ENCODE measurements at regions not wholly inside any gene's neighbourhood (a gene's known extent, or its start where the extent isn't known, plus 50 kb on each side); places are given as distances from the start of the nearest gene placed in this dataset.

DNA sequence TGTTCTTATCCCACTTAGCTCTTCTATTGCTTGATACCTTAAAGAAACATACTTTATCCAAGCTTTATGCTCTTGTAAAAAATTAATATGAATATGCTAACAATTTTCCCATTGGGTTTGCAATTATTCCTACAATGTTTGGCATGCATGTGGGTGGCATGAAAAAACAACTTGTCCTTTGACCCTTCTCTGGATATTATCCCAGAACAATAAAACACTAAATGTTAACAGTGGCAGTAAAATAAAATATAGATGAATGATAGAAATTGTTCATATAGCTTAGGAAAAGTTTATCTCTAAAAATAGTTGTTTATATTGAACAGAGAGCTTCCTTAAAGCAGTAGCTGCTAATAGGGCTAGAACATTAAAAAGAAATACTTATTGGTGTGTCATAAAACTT, 860.5 kb upstream of the LRRC4C start:
- POLR2A ChIA-PET, result no interaction called here
- Histone ChIP-seq H3K36me3 (ENCODE audit: control insufficient read depth, insufficient read depth, low read length) (no peaks in the 10 kb centered on the region), H3K27me3 (ENCODE audit: control insufficient read depth, insufficient read depth, low read length) (no peaks in the 10 kb centered on the region), H3K9me3 (ENCODE audit: control insufficient read depth, insufficient read depth, low read depth, low read length) (no peaks in the 10 kb centered on the region), H3K4me1 (ENCODE audit: control insufficient read depth, insufficient read depth, low read length) (no peaks in the 10 kb centered on the region), H3K4me3 (ENCODE audit: low read depth in 2 of 2, low read length in 2 of 2) (no peak overlapping the region), H3K27ac (ENCODE audit: low read length) (no peak overlapping the region)
- in situ Hi-C loops (cut with HindIII; ENCODE audit: low pct_unique_long_range_greater_than_20kb, low sequenced_read_pairs), result no loop called here
- intact Hi-C loops (cut with micrococcal nuclease; ENCODE audit: unreplicated experiment), result no loop called here
- DNase-seq (ENCODE audit: low read depth, low spot score) (no peak), ATAC-seq (no peak)
- CTCF ChIA-PET, result interaction anchor here (0.7 kb wide), 1 partner anchor 9 kb away, joined by 13 read pairs; no protein-coding TSS in a partner anchor
- TF ChIP-seq TCF7L2 (IDR thresholded peaks at IDR 0.05; ENCODE audit: low read depth, low read length) (no peak), SIN3A (IDR thresholded peaks at IDR 0.05; ENCODE audit: borderline replicate concordance, insufficient read depth, low read depth, low read length) (no peak), POLR2AphosphoS5 (IDR thresholded peaks at IDR 0.05; ENCODE audit: low read depth, low read length) (no peak)
- TF ChIP-seq, protein P1, sequence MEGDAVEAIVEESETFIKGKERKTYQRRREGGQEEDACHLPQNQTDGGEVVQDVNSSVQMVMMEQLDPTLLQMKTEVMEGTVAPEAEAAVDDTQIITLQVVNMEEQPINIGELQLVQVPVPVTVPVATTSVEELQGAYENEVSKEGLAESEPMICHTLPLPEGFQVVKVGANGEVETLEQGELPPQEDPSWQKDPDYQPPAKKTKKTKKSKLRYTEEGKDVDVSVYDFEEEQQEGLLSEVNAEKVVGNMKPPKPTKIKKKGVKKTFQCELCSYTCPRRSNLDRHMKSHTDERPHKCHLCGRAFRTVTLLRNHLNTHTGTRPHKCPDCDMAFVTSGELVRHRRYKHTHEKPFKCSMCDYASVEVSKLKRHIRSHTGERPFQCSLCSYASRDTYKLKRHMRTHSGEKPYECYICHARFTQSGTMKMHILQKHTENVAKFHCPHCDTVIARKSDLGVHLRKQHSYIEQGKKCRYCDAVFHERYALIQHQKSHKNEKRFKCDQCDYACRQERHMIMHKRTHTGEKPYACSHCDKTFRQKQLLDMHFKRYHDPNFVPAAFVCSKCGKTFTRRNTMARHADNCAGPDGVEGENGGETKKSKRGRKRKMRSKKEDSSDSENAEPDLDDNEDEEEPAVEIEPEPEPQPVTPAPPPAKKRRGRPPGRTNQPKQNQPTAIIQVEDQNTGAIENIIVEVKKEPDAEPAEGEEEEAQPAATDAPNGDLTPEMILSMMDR (IDR thresholded peaks at IDR 0.05), result no peak
- TF ChIP-seq, protein P2, sequence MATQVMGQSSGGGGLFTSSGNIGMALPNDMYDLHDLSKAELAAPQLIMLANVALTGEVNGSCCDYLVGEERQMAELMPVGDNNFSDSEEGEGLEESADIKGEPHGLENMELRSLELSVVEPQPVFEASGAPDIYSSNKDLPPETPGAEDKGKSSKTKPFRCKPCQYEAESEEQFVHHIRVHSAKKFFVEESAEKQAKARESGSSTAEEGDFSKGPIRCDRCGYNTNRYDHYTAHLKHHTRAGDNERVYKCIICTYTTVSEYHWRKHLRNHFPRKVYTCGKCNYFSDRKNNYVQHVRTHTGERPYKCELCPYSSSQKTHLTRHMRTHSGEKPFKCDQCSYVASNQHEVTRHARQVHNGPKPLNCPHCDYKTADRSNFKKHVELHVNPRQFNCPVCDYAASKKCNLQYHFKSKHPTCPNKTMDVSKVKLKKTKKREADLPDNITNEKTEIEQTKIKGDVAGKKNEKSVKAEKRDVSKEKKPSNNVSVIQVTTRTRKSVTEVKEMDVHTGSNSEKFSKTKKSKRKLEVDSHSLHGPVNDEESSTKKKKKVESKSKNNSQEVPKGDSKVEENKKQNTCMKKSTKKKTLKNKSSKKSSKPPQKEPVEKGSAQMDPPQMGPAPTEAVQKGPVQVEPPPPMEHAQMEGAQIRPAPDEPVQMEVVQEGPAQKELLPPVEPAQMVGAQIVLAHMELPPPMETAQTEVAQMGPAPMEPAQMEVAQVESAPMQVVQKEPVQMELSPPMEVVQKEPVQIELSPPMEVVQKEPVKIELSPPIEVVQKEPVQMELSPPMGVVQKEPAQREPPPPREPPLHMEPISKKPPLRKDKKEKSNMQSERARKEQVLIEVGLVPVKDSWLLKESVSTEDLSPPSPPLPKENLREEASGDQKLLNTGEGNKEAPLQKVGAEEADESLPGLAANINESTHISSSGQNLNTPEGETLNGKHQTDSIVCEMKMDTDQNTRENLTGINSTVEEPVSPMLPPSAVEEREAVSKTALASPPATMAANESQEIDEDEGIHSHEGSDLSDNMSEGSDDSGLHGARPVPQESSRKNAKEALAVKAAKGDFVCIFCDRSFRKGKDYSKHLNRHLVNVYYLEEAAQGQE (IDR thresholded peaks at IDR 0.05; ENCODE audit: insufficient read depth in 1 of 2, low read depth in 2 of 2, low read length in 1 of 2), result no peak
- BruUV-seq (replicated peaks), result no TSS peak

DNA sequence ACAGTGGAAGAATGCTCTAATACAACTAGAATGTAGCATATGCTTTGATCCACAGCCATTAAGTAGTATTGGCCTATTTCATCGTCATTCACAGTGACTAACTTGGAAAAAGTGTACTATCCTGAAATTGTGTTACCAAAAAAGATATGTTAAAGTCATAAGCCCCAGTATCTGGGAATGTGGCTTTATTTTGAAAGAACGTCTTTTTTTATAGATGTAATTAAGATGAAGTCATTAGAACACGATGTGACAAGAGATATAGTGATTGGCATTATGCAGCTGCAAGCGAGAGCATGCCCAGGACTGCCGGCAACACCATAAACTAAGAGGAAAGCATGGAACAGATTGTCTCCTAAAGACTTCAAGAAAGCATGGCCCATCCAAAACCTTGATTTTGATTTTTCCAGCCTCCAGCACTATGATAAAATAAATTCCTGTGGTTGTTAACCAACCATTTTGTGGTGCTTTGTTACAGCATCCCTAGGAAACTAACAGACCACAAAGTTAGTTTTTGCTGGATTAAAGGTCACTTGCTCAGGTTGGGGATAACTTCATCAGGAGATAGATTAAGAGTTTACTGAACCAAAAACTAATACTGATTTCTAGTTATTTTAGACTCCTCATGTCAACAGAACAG, 870.6 kb upstream of the LRRC4C start:
- Histone ChIP-seq H3K4me3 (ENCODE audit: low read depth in 2 of 2, low read length in 2 of 2) (no peak overlapping the region), H3K9me3 (ENCODE audit: control insufficient read depth, insufficient read depth, low read depth, low read length) (no peaks in the 10 kb centered on the region), H3K27me3 (ENCODE audit: control insufficient read depth, insufficient read depth, low read length) (no peaks in the 10 kb centered on the region), H3K4me1 (ENCODE audit: control insufficient read depth, insufficient read depth, low read length) (no peaks in the 10 kb centered on the region), H3K27ac (ENCODE audit: low read length) (no peak overlapping the region), H3K36me3 (ENCODE audit: control insufficient read depth, insufficient read depth, low read length) (no peaks in the 10 kb centered on the region)
- no TSS peak for BruUV-seq (replicated peaks)
- ChIA-PET CTCF (no interaction called here), POLR2A (no interaction called here)
- no peak for ATAC-seq
- in situ Hi-C loops (cut with HindIII; ENCODE audit: low pct_unique_long_range_greater_than_20kb, low sequenced_read_pairs) (no loop called here), intact Hi-C loops (cut with micrococcal nuclease; ENCODE audit: unreplicated experiment) (no loop called here)
- TF ChIP-seq TCF7L2 (IDR thresholded peaks at IDR 0.05; ENCODE audit: low read depth, low read length) (no peak), SIN3A (IDR thresholded peaks at IDR 0.05; ENCODE audit: borderline replicate concordance, insufficient read depth, low read depth, low read length) (no peak)
- TF ChIP-seq, protein P2 (IDR thresholded peaks at IDR 0.05; ENCODE audit: insufficient read depth in 1 of 2, low read depth in 2 of 2, low read length in 1 of 2), result no peak
- DNase-seq (ENCODE audit: low read depth, low spot score), result no peak

All from Panc1 (cell line).